ENCODE measurements at regions not wholly inside any gene's neighbourhood (a gene's known extent, or its start where the extent isn't known, plus 50 kb on each side); places are given as distances from the start of the nearest gene placed in this dataset.

GRCh38 chr7:101743995-101744360, 73.4 kb upstream of the CUX1 start:
- Mint-ChIP-seq H3K27me3 (ENCODE audit: low read depth) (no peaks in the 10 kb centered on the region), H3K9me3 (no peaks in the 10 kb centered on the region), H3K27ac (peak overlapping the region; percentile 81), H3K36me3 (no peaks in the 10 kb centered on the region), H3K4me1 (peaks cover 37% of the 10 kb centered on the region), H3K4me3 (peak overlapping the region; percentile 76)
- POLR2A ChIA-PET, result interaction anchor here (0.7 to 1.7 kb wide), 4 partner anchors 12 to 534 kb away, joined by 3 to 4 read pairs (median 4); no protein-coding TSS in a partner anchor
- TF ChIP-seq OVOL2 (CRISPR knock-in tag; IDR thresholded peaks at IDR 0.05; ENCODE audit: borderline replicate concordance) (no peak), ZNF281 (CRISPR knock-in tag; IDR thresholded peaks at IDR 0.05) (0 out of 2 replicates have a peak, but pooled peaks have one; percentile 58)
- CTCF ChIA-PET, result interaction anchor here (0.6 to 2.9 kb wide), 17 partner anchors 9 to 504 kb away, joined by 3 to 17 read pairs (median 5); no protein-coding TSS in a partner anchor
- ATAC-seq (peak; percentile 63), DNase-seq (ENCODE audit: low spot score) (peak; percentile 69)

- H3K9me3 Mint-ChIP-seq, result no peaks in the 10 kb centered on the region
- peak overlapping the region; percentile 76 for H3K4me3 Mint-ChIP-seq
- peak overlapping the region; percentile 81 for H3K27ac Mint-ChIP-seq
- H3K4me1 Mint-ChIP-seq, result peaks cover 31% of the 10 kb centered on the region
- TF ChIP-seq ELF4 (CRISPR knock-in tag; IDR thresholded peaks at IDR 0.05; ENCODE audit: low read depth) (no peak), HMGXB4 (CRISPR knock-in tag; IDR thresholded peaks at IDR 0.05) (no peak), TP53 (CRISPR knock-in tag; IDR thresholded peaks at IDR 0.05) (no peak), TEAD4 (CRISPR knock-in tag; IDR thresholded peaks at IDR 0.05) (no peak), ZNF138 (CRISPR knock-in tag; conservative IDR thresholded peaks at IDR 0.05) (no peak), RORB (CRISPR knock-in tag; IDR thresholded peaks at IDR 0.05) (no peak), SMAD4 (CRISPR knock-in tag; IDR thresholded peaks at IDR 0.05) (no peak), ZNF317 (CRISPR knock-in tag; IDR thresholded peaks at IDR 0.05; ENCODE audit: borderline replicate concordance, low read depth) (no peak), ZBTB43 (CRISPR knock-in tag; IDR thresholded peaks at IDR 0.05) (no peak), ETV6 (CRISPR knock-in tag; IDR thresholded peaks at IDR 0.05) (no peak), ZNF219 (CRISPR knock-in tag; IDR thresholded peaks at IDR 0.05; ENCODE audit: borderline replicate concordance) (no peak), AFF4 (CRISPR knock-in tag; IDR thresholded peaks at IDR 0.05; ENCODE audit: borderline replicate concordance) (no peak), CBFB (CRISPR knock-in tag; IDR thresholded peaks at IDR 0.05; ENCODE audit: low read depth) (no peak), ZNF121 (CRISPR knock-in tag; IDR thresholded peaks at IDR 0.05) (no peak), FOXP4 (CRISPR knock-in tag; IDR thresholded peaks at IDR 0.05) (no peak), FOXJ3 (CRISPR knock-in tag; IDR thresholded peaks at IDR 0.05; ENCODE audit: borderline replicate concordance) (no peak), TCF7 (CRISPR knock-in tag; IDR thresholded peaks at IDR 0.05; ENCODE audit: low read depth) (no peak), EMX1 (CRISPR knock-in tag; IDR thresholded peaks at IDR 0.05) (no peak)
- no peaks in the 10 kb centered on the region for H3K36me3 Mint-ChIP-seq
- ChIA-PET POLR2A (interaction anchor here (0.5 to 1.7 kb wide), 6 partner anchors 13 to 534 kb away, joined by 3 to 4 read pairs (median 4); no protein-coding TSS in a partner anchor), CTCF (interaction anchor here (0.6 to 2.9 kb wide), 13 partner anchors 8 to 504 kb away, joined by 3 to 17 read pairs (median 7); no protein-coding TSS in a partner anchor)
- DNase-seq (ENCODE audit: low spot score) (no peak), ATAC-seq (0 out of 2 replicates have a peak, but pooled peaks have one; percentile 2)
- H3K27me3 Mint-ChIP-seq (ENCODE audit: low read depth), result no peaks in the 10 kb centered on the region
Measured at GRCh38 chr7:101744588-101744987, 72.8 kb upstream of the CUX1 start.
